ENCODE measurements at regions not wholly inside any gene's neighbourhood (a gene's known extent, or its start where the extent isn't known, plus 50 kb on each side); places are given as distances from the start of the nearest gene placed in this dataset.

GRCh38 chr7:50957855-50958254 lies 175.2 kb upstream of the GRB10 start:
- no peak overlapping the region for H3K18ac ChIP-seq (ENCODE audit: insufficient read length, low read depth, low read length)
- Mint-ChIP-seq H3K4me1 (peaks cover 16 to 35% of the 10 kb centered on the region in 2 experiments), H3K9me3 (peaks cover 4 to 23% of the 10 kb centered on the region in 2 experiments; a peak in 4 of 5 replicates), H3K27me3 (ENCODE audit: low read depth) (peaks cover 79% of the 10 kb centered on the region), H3K36me3 (ENCODE audit: insufficient read depth in 1 of 3, low read depth in 3 of 3) (peaks cover 0 to 23% (median 8%) of the 10 kb centered on the region in 3 experiments; a peak in 6 of 7 replicates), H3K27ac (no peak overlapping the region), H3K4me3 (no peak overlapping the region; a peak in 1 of 5 replicates)
- H3K4ac ChIP-seq (ENCODE audit: low read depth, low read length) = no peak overlapping the region
- H3K4me1 ChIP-seq (ENCODE audit: insufficient read depth, low read length) = no peaks in the 10 kb centered on the region; the same call in 1 of the 2 replicates
- H4K5ac ChIP-seq (ENCODE audit: insufficient read length, low read depth, low read length) = no peak overlapping the region
- H3K56ac ChIP-seq (ENCODE audit: insufficient read length, low read depth, low read length) = no peak overlapping the region
- no peaks in the 10 kb centered on the region for H3K23me2 ChIP-seq (ENCODE audit: insufficient read length, low read depth, low read length, poor library complexity, severe bottlenecking)
- H2BK5ac ChIP-seq (ENCODE audit: insufficient read length, low read length) = no peak overlapping the region
- no peak overlapping the region for H4K91ac ChIP-seq (ENCODE audit: insufficient read length, low read depth, low read length)
- H2AK5ac ChIP-seq (ENCODE audit: insufficient read length, low read length) = no peak overlapping the region
- no peak overlapping the region for H3K27ac ChIP-seq (ENCODE audit: insufficient read length, low read depth, low read length)
- H3T11ph ChIP-seq (ENCODE audit: low read length) = no peak overlapping the region
- H3K14ac ChIP-seq (ENCODE audit: insufficient read depth, low read length) = no peak overlapping the region
- no peak overlapping the region for H2BK15ac ChIP-seq (ENCODE audit: low read depth, low read length)
- no peak for TF ChIP-seq CTCF (conservative IDR thresholded peaks at IDR 0.05)
- no peaks in the 10 kb centered on the region for H3K79me1 ChIP-seq (ENCODE audit: insufficient read depth, low read depth, low read length, poor library complexity, severe bottlenecking)
- no peak overlapping the region for H3K4me2 ChIP-seq (ENCODE audit: insufficient read depth, insufficient read length, low read length)
- H3K27me3 ChIP-seq (ENCODE audit: insufficient read depth, low read length) = peaks cover 48% of the 10 kb centered on the region
- H2BK120ac ChIP-seq (ENCODE audit: low read depth, low read length, poor library complexity, severe bottlenecking) = no peak overlapping the region
- no peaks in the 10 kb centered on the region for H4K20me1 ChIP-seq (ENCODE audit: control insufficient read depth, insufficient read depth, insufficient read length)
- H2BK20ac ChIP-seq (ENCODE audit: low read depth, low read length, poor library complexity, severe bottlenecking) = no peak overlapping the region
- no peak overlapping the region for H2AFZ ChIP-seq (ENCODE audit: low read length)
- no peak for DNase-seq
- WGBS (ENCODE audit: extremely low coverage, insufficient read length, low lambda C conversion rate) = no CpG with 5 or more reads among the region's 3 CpGs
- H4K8ac ChIP-seq (replicated peaks; ENCODE audit: insufficient read length, low read depth, low read length) = no peak overlapping the region
- H2BK12ac ChIP-seq (ENCODE audit: insufficient read length, low read depth, low read length) = no peak overlapping the region
- H3K9me3 ChIP-seq (ENCODE audit: control insufficient read depth, low read depth, low read length) = peaks cover 8% of the 10 kb centered on the region
- no peaks in the 10 kb centered on the region for H3K79me2 ChIP-seq (ENCODE audit: insufficient read depth, low read length)
- H3K9ac ChIP-seq (ENCODE audit: extremely low read depth, insufficient read length, low read length) = no peak overlapping the region
- no peak overlapping the region for H3K23ac ChIP-seq (ENCODE audit: insufficient read length, low read depth, low read length)

All from H9 (cell line).